HCT116 (cell line): ENCODE measurements at regions not wholly inside any gene's neighbourhood (a gene's known extent, or its start where the extent isn't known, plus 50 kb on each side); places are given as distances from the start of the nearest gene placed in this dataset.

Source experiments
- ATAC-seq: fragments of 200-7000 bp; cut with Tn5 transposase; 2 replicates; pipeline ENCODE4 v1.9.1; 2020; ENCODE audit warnings: mild to moderate bottlenecking, moderate library complexity
- BruUV-seq: library from RNA; stranded (reverse); fragments of 400-500 nt; replicated peaks from 2 replicates; lab custom pipeline; 2021; lab: Mats Ljungman, UMichigan
- CTCF ChIA-PET: fragments of 300-600 bp; sonication (Branson Sonifier 250); formaldehyde crosslinking; loops from one replicate; lab custom pipeline; 2021; ENCODE audit warnings: antibody characterized with exemption; lab: Charles Lee
- POLR2A ChIA-PET: fragments of 300-600, 350-600 bp; sonication (Branson Sonifier 250); formaldehyde crosslinking; loops from one replicate; lab custom pipeline; 2021; ENCODE audit warnings: antibody characterized with exemption; lab: Charles Lee
- RAD21 ChIA-PET, 2 experiments: fragments of 300-600 bp; sonication (Branson Sonifier 250); formaldehyde crosslinking; loops; one replicate each; lab custom pipeline; 2023; ENCODE audit warnings: low total read pairs in 2 of 2; ENCODE audit not compliant: uncharacterized antibody in 2 of 2, unreplicated experiment in 2 of 2, low non-redundant PET in 1 of 2; lab: Charles Lee
- DNase-seq: peaks from one replicate; pipeline ENCODE4 v3.0.0-alpha.2; 2010; ENCODE audit warnings: low read depth, low spot score
- H2AFZ ChIP-seq: fragments of 200-600 bp; shearing (Covaris generic), sonication (generic); 2 replicates; pipeline ENCODE4 v1.6.1; 2017; ENCODE audit warnings: low read depth, mixed run types, mixed read lengths, antibody characterized with exemption, low read length; ENCODE audit not compliant: poor library complexity, severe bottlenecking
- H3K27ac ChIP-seq: 2 replicates; pipeline ENCODE4 v1.5.1; 2012; ENCODE audit warnings: low read depth, low read length
- H3K27me3 ChIP-seq: fragments of 200-600 bp; sonication (generic); 2 replicates; pipeline ENCODE4 v1.6.1; 2016; ENCODE audit warnings: mixed run types, low read length, mixed read lengths; ENCODE audit not compliant: insufficient read depth
- H3K36me3 ChIP-seq, 2 experiments: fragments of 200-500 bp in 1 of 2; fragments of 200-600 bp in 1 of 2; sonication (Bioruptor generic) in 1 of 2; sonication (generic) in 1 of 2; 2 replicates each; pipeline versions ENCODE4 v1.5.1 to v1.6.1; 2014 to 2016; ENCODE audit warnings: low read length in 2 of 2, inconsistent platforms in 1 of 2, mixed read lengths in 1 of 2, mixed run types in 1 of 2; ENCODE audit not compliant: insufficient read depth in 2 of 2, control insufficient read depth in 1 of 2
- H3K4me1 ChIP-seq, 2 experiments: fragments of 200-600 bp in 1 of 2; sonication (generic) in 1 of 2; 2 replicates each; pipeline versions ENCODE4 v1.5.1 to v1.6.1; 2012 to 2017; ENCODE audit warnings: low read length in 2 of 2, inconsistent platforms in 1 of 2, mild to moderate bottlenecking in 1 of 2, mixed read lengths in 1 of 2, mixed run types in 1 of 2, moderate library complexity in 1 of 2; ENCODE audit not compliant: insufficient read depth in 2 of 2, control insufficient read depth in 1 of 2
- H3K4me2 ChIP-seq: fragments of 200-600 bp; sonication (generic); 2 replicates; pipeline ENCODE4 v1.6.1; 2017; ENCODE audit warnings: mixed run types, low read length, mixed read lengths
- H3K4me3 ChIP-seq, 2 experiments: fragments of 200-600 bp in 1 of 2; sonication (generic) in 1 of 2; replicated peaks in 1 of 2; 2 replicates each; pipeline ENCODE4 v1.5.1; 2011 to 2016; ENCODE audit warnings: low read length in 2 of 2, control low read depth in 1 of 2, low read depth in 1 of 2, mild to moderate bottlenecking in 1 of 2, mixed read lengths in 1 of 2, mixed run types in 1 of 2
- H3K79me2 ChIP-seq: fragments of 200-600 bp; sonication (generic); 2 replicates; pipeline ENCODE4 v1.6.1; 2017; ENCODE audit warnings: mild to moderate bottlenecking, mixed run types, low read length, moderate library complexity, mixed read lengths; ENCODE audit not compliant: insufficient read depth
- H3K9ac ChIP-seq: fragments of 200-600 bp; sonication (generic); 2 replicates; pipeline ENCODE4 v1.6.1; 2016; ENCODE audit warnings: low read length, mixed read lengths
- H3K9me2 ChIP-seq: fragments of 200-600 bp; sonication (generic), shearing (Covaris generic); 2 replicates; pipeline ENCODE4 v1.6.1; 2017; ENCODE audit warnings: mixed run types, mild to moderate bottlenecking, moderate library complexity; ENCODE audit not compliant: insufficient read depth
- H3K9me3 ChIP-seq, 2 experiments: fragments of 200-500 bp in 1 of 2; fragments of 200-600 bp in 1 of 2; sonication (Bioruptor generic) in 1 of 2; sonication (generic) in 1 of 2; 2 replicates each; pipeline ENCODE4 v1.6.1; 2014 to 2017; ENCODE audit warnings: low read length in 2 of 2, mixed read lengths in 2 of 2, inconsistent platforms in 1 of 2, low read depth in 1 of 2, mild to moderate bottlenecking in 1 of 2, mixed run types in 1 of 2, moderate library complexity in 1 of 2; ENCODE audit not compliant: control insufficient read depth in 1 of 2, insufficient read depth in 1 of 2
- H4K20me1 ChIP-seq: fragments of 200-600 bp; sonication (generic), shearing (Covaris generic); 2 replicates; pipeline ENCODE4 v1.6.1; 2017; ENCODE audit warnings: mixed run types, mild to moderate bottlenecking, moderate library complexity; ENCODE audit not compliant: insufficient read depth
- CBX3 ChIP-seq: IDR thresholded peaks from 2 replicates; pipeline ENCODE4 v1.6.1; 2012; ENCODE audit warnings: low read depth
- CEBPB ChIP-seq: IDR thresholded peaks from 2 replicates; pipeline ENCODE4 v1.6.1; 2012; ENCODE audit warnings: low read depth
- EGR1 ChIP-seq: IDR thresholded peaks from 2 replicates; pipeline ENCODE4 v1.6.1; 2012; ENCODE audit warnings: low read depth
- ELF1 ChIP-seq: IDR thresholded peaks from 2 replicates; pipeline ENCODE4 v1.6.1; 2012; ENCODE audit warnings: low read depth, borderline replicate concordance
- EZH2phosphoT487 ChIP-seq: fragments of 200-600 bp; IDR thresholded peaks from 2 replicates; pipeline ENCODE4 v1.6.1; 2018; ENCODE audit warnings: antibody characterized with exemption, borderline replicate concordance
- ZBTB33 ChIP-seq: IDR thresholded peaks from 2 replicates; pipeline ENCODE4 v1.6.1; 2011; ENCODE audit warnings: mild to moderate bottlenecking, low read length, moderate library complexity; ENCODE audit not compliant: insufficient replicate concordance; ENCODE audit errors: extremely low read depth
- intact Hi-C: fragments of 100-400 bp; cut with micrococcal nuclease; formaldehyde crosslinking; loops from 2 replicates; pipeline ENCODE4 v1.10.0; 2022
- TF ChIP-seq, protein P1 (sequence below): IDR thresholded peaks from 2 replicates; pipeline ENCODE4 v1.6.1; 2012; ENCODE audit warnings: low read depth

- Histone ChIP-seq H2AFZ (no peak overlapping the region), H3K9me3 (peaks cover 0 to 12% of the 10 kb centered on the region in 2 experiments; a peak in 1 of 4 replicates), H3K4me1 (no peaks in the 10 kb centered on the region), H3K27ac (no peak overlapping the region), H4K20me1 (no peaks in the 10 kb centered on the region), H3K79me2 (no peaks in the 10 kb centered on the region), H3K4me2 (no peak overlapping the region), H3K27me3 (no peaks in the 10 kb centered on the region), H3K4me3 (no peak overlapping the region), H3K9me2 (no peaks in the 10 kb centered on the region), H3K9ac (no peak overlapping the region), H3K36me3 (no peaks in the 10 kb centered on the region)
- intact Hi-C loops = no loop called here
- no TSS peak for BruUV-seq
- DNase-seq (no peak), ATAC-seq (no peak)
- POLR2A ChIA-PET = no interaction called here
- CTCF ChIA-PET = no interaction called here
- TF ChIP-seq CBX3 (no peak), EGR1 (no peak), ZBTB33 (no peak), EZH2phosphoT487 (no peak), ELF1 (no peak), CEBPB (no peak)
- TF ChIP-seq, protein P1, sequence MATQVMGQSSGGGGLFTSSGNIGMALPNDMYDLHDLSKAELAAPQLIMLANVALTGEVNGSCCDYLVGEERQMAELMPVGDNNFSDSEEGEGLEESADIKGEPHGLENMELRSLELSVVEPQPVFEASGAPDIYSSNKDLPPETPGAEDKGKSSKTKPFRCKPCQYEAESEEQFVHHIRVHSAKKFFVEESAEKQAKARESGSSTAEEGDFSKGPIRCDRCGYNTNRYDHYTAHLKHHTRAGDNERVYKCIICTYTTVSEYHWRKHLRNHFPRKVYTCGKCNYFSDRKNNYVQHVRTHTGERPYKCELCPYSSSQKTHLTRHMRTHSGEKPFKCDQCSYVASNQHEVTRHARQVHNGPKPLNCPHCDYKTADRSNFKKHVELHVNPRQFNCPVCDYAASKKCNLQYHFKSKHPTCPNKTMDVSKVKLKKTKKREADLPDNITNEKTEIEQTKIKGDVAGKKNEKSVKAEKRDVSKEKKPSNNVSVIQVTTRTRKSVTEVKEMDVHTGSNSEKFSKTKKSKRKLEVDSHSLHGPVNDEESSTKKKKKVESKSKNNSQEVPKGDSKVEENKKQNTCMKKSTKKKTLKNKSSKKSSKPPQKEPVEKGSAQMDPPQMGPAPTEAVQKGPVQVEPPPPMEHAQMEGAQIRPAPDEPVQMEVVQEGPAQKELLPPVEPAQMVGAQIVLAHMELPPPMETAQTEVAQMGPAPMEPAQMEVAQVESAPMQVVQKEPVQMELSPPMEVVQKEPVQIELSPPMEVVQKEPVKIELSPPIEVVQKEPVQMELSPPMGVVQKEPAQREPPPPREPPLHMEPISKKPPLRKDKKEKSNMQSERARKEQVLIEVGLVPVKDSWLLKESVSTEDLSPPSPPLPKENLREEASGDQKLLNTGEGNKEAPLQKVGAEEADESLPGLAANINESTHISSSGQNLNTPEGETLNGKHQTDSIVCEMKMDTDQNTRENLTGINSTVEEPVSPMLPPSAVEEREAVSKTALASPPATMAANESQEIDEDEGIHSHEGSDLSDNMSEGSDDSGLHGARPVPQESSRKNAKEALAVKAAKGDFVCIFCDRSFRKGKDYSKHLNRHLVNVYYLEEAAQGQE = no peak
- RAD21 ChIA-PET = no interaction called here
Observed at GRCh38 chr5:29276371-29276770, 1917.1 kb upstream of the CDH6 start.
